ENCODE measurements at regions not wholly inside any gene's neighbourhood (a gene's known extent, or its start where the extent isn't known, plus 50 kb on each side); places are given as distances from the start of the nearest gene placed in this dataset.

DNA sequence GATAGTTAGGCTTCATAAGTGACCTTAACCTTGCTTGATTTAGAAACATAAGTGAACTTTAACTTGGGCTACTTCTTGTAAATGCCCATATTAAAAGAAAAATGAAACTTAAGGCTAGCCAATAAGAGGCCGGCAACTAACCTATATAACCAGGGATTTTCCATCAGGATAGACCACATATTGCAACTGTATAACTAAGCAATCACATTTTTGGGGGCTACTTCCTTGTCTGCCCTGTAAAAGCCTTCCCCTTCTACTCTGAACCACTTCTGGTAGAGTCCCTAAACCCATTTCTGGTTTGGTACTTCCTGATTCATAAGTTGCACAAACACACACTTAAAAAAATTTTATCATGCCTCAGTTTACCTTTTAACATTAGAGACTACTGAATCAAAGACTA, 150.9 kb upstream of the UBE2E2 start:
- TF ChIP-seq TCF7L2 (IDR thresholded peaks at IDR 0.05; ENCODE audit: low read depth, low read length) (no peak), POLR2A (conservative IDR thresholded peaks at IDR 0.05) (no peak), SLC30A9 (CRISPR knock-in tag; IDR thresholded peaks at IDR 0.05) (no peak), EZH2 (IDR thresholded peaks at IDR 0.05; ENCODE audit: borderline replicate concordance, low read depth, low read length) (no peak), MAFK (IDR thresholded peaks at IDR 0.05; ENCODE audit: low read length) (no peak), MYC (IDR thresholded peaks at IDR 0.05; ENCODE audit: low read depth, low read length) (no peak), MYC (CRISPR knock-in tag; IDR thresholded peaks at IDR 0.05; ENCODE audit: borderline replicate concordance, low read depth) (no peak), NFIC (IDR thresholded peaks at IDR 0.05) (no peak), FOS (IDR thresholded peaks at IDR 0.05; ENCODE audit: extremely low read depth, insufficient read length) (no peak), SPI1 (IDR thresholded peaks at IDR 0.05; ENCODE audit: borderline replicate concordance, low read depth, low read length) (no peak), SMARCC2 (IDR thresholded peaks at IDR 0.05; ENCODE audit: low read depth) (no peak), TAF15 (IDR thresholded peaks at IDR 0.05; ENCODE audit: low read depth, low read length) (no peak)
- TF ChIP-seq, protein P1, sequence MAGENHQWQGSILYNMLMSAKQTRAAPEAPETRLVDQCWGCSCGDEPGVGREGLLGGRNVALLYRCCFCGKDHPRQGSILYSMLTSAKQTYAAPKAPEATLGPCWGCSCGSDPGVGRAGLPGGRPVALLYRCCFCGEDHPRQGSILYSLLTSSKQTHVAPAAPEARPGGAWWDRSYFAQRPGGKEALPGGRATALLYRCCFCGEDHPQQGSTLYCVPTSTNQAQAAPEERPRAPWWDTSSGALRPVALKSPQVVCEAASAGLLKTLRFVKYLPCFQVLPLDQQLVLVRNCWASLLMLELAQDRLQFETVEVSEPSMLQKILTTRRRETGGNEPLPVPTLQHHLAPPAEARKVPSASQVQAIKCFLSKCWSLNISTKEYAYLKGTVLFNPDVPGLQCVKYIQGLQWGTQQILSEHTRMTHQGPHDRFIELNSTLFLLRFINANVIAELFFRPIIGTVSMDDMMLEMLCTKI (IDR thresholded peaks at IDR 0.05; ENCODE audit: partially characterized antibody), result no peak
- TF ChIP-seq, protein P2, sequence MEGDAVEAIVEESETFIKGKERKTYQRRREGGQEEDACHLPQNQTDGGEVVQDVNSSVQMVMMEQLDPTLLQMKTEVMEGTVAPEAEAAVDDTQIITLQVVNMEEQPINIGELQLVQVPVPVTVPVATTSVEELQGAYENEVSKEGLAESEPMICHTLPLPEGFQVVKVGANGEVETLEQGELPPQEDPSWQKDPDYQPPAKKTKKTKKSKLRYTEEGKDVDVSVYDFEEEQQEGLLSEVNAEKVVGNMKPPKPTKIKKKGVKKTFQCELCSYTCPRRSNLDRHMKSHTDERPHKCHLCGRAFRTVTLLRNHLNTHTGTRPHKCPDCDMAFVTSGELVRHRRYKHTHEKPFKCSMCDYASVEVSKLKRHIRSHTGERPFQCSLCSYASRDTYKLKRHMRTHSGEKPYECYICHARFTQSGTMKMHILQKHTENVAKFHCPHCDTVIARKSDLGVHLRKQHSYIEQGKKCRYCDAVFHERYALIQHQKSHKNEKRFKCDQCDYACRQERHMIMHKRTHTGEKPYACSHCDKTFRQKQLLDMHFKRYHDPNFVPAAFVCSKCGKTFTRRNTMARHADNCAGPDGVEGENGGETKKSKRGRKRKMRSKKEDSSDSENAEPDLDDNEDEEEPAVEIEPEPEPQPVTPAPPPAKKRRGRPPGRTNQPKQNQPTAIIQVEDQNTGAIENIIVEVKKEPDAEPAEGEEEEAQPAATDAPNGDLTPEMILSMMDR (IDR thresholded peaks at IDR 0.05 in 2 of 3, conservative IDR thresholded peaks at IDR 0.05 in 1 of 3; ENCODE audit: insufficient read depth in 2 of 3, low read depth in 1 of 3, low read length in 3 of 3), result no peak
- TF ChIP-seq, protein P3, sequence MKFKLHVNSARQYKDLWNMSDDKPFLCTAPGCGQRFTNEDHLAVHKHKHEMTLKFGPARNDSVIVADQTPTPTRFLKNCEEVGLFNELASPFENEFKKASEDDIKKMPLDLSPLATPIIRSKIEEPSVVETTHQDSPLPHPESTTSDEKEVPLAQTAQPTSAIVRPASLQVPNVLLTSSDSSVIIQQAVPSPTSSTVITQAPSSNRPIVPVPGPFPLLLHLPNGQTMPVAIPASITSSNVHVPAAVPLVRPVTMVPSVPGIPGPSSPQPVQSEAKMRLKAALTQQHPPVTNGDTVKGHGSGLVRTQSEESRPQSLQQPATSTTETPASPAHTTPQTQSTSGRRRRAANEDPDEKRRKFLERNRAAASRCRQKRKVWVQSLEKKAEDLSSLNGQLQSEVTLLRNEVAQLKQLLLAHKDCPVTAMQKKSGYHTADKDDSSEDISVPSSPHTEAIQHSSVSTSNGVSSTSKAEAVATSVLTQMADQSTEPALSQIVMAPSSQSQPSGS (CRISPR knock-in tag; IDR thresholded peaks at IDR 0.05), result no peak
